ENCODE measurements at regions not wholly inside any gene's neighbourhood (a gene's known extent, or its start where the extent isn't known, plus 50 kb on each side); places are given as distances from the start of the nearest gene placed in this dataset.

DNA sequence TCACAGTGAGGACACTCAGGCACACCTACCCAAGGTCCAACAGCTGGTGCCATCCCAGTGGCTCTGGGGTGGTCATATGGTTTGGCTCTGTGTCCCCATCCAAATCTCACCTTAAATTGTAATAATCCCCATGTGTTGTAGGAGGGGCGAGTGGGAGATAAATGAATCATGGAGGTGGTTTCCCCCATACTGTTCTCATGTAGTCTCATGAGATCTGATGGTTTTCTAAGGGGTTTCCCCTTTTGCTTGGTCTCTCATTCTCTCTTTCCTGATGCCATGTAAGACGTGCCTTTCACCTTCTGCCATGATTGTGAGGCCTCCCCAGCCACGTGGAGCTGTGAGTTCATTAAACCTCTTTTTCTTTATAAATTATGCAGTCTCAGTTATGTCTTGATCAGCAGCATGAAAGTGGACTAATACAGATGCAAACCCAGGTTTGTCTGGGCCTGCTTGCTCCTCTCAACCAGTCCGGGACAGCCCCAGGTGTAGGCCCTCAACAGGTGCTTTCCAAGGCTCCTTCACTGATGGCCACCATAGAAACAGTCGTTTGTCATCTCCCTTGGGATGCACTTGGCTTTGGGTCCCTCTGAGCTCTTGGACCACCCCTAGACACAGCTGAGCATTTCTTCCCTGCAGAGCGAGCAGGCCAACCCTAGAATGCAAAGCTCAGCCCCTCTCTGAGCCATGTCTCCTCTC lies 101.3 kb upstream of the CTBP2 start:
- H3K27me3 Mint-ChIP-seq (ENCODE audit: low read depth) = peaks cover 28% of the 10 kb centered on the region
- TF ChIP-seq, protein P1, sequence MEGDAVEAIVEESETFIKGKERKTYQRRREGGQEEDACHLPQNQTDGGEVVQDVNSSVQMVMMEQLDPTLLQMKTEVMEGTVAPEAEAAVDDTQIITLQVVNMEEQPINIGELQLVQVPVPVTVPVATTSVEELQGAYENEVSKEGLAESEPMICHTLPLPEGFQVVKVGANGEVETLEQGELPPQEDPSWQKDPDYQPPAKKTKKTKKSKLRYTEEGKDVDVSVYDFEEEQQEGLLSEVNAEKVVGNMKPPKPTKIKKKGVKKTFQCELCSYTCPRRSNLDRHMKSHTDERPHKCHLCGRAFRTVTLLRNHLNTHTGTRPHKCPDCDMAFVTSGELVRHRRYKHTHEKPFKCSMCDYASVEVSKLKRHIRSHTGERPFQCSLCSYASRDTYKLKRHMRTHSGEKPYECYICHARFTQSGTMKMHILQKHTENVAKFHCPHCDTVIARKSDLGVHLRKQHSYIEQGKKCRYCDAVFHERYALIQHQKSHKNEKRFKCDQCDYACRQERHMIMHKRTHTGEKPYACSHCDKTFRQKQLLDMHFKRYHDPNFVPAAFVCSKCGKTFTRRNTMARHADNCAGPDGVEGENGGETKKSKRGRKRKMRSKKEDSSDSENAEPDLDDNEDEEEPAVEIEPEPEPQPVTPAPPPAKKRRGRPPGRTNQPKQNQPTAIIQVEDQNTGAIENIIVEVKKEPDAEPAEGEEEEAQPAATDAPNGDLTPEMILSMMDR (IDR thresholded peaks at IDR 0.05; ENCODE audit: unreplicated experiment in 3 of 3) = no peak
- no peaks in the 10 kb centered on the region for H3K36me3 Mint-ChIP-seq (ENCODE audit: low read depth)
- no peaks in the 10 kb centered on the region for H3K4me1 Mint-ChIP-seq
- no peak overlapping the region for H3K27ac Mint-ChIP-seq
- H3K9me3 Mint-ChIP-seq = no peaks in the 10 kb centered on the region
- no peak overlapping the region for H3K4me3 Mint-ChIP-seq

DNA sequence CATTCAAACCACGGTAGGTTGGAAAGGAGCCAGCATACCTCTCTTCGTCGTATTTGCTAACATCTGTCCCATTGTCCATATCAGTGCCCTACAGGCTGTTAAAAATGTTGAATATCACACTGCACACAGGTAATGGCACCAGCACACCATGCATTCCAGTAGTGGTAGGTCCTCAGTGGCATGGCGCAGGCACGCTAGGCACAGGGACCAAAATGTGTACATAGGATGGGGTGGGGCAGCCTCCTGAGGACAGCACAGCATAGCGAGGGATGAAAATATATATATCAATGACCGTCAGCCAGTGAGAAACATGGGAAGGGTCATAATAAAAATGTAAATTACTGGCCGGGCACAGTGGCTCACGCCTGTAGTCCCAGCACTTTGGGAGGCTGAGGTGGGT lies 99.9 kb upstream of the CTBP2 start:
- Mint-ChIP-seq H3K4me1 (no peaks in the 10 kb centered on the region), H3K27ac (no peak overlapping the region)
- TF ChIP-seq, protein P1 (IDR thresholded peaks at IDR 0.05; ENCODE audit: unreplicated experiment in 3 of 3) = no peak

DNA sequence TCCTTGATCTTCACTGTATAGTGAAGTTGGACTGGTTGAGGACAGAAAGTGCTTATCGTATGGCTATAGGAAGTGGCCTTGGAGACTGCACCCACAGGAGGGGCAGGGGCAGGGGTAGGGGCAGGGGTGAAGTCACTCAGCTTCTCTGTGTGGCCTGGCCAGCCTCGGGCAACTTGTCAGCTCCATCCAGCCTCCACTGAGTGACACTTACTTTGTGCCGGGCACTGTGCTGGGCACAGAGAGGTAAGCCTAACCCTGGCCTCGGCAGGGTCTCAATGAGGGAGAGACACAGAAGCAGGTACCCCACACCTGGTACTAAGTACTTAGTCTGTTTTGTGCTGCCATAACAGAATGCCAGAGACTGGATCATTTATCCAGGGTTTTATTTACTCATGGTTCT lies 99.3 kb upstream of the CTBP2 start:
- TF ChIP-seq, protein P1 (IDR thresholded peaks at IDR 0.05; ENCODE audit: unreplicated experiment in 3 of 3) = no peak
- Mint-ChIP-seq H3K27ac (no peak overlapping the region), H3K4me3 (no peak overlapping the region), H3K36me3 (ENCODE audit: low read depth) (no peaks in the 10 kb centered on the region), H3K27me3 (ENCODE audit: low read depth) (peaks cover 21% of the 10 kb centered on the region), H3K4me1 (no peaks in the 10 kb centered on the region), H3K9me3 (no peaks in the 10 kb centered on the region)

More for the DNA sequence above, 99.9 kb upstream of the CTBP2 start:
- peaks cover 25% of the 10 kb centered on the region for H3K27me3 Mint-ChIP-seq (ENCODE audit: low read depth)
- H3K4me3 Mint-ChIP-seq = no peak overlapping the region
- no peaks in the 10 kb centered on the region for H3K9me3 Mint-ChIP-seq
- H3K36me3 Mint-ChIP-seq (ENCODE audit: low read depth) = no peaks in the 10 kb centered on the region

DNA sequence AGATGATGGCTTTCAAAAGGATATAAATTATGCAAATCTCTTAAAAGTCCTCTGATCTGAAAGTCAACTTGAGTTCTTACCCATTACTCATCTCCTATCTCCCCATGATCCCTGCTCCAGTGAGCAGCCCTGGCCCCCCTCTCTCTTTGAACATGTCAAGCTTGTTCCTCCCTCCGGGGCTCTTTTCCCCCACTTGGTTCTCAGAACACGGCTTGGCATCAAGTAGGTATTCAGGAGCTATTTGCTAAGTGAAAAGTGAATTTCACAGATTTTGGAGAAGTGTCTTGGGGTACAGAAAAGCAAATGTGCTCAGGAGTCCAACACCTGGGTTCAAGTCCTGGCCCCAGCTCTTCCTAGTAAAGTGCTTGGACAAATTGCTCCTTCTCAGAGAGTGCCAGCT lies 98.3 kb upstream of the CTBP2 start:
- Mint-ChIP-seq H3K27me3 (ENCODE audit: low read depth) (peaks cover 21% of the 10 kb centered on the region), H3K4me3 (no peak overlapping the region), H3K36me3 (ENCODE audit: low read depth) (no peaks in the 10 kb centered on the region), H3K27ac (no peak overlapping the region), H3K4me1 (no peaks in the 10 kb centered on the region), H3K9me3 (peaks cover 6% of the 10 kb centered on the region)
- TF ChIP-seq, protein P1 (IDR thresholded peaks at IDR 0.05; ENCODE audit: unreplicated experiment in 3 of 3) = no peak

DNA sequence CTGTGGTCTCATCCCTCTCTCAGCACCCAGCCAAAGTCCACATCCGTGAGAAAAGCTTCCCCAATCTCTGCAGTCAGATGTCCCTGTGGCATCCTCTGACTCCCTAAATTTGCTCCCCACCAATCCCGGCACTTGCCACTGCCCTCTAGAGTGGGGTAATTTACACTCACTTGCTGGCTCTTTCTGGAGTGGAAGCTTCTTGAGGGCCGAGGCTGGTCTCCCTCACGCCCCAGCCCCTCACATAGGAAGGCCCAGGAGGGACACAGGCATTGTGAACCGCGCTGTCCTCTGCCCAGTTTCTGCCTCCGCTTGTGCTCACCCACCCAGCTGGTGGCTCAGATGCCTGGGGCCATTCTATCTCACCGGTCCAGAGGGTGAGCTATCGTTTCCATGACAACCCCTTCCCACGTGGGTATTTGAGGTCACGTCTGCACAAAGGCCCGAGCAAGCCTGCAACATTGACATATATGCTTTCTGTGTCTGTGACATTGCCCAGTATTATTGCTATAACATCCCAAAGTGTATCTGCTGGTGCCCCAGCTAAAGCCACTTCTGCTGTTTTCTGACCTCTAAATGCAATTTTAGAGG lies 97.3 kb upstream of the CTBP2 start:
- H3K9me3 Mint-ChIP-seq = peaks cover 14% of the 10 kb centered on the region
- H3K27ac Mint-ChIP-seq = no peak overlapping the region
- H3K4me1 Mint-ChIP-seq = no peaks in the 10 kb centered on the region
- peaks cover 17% of the 10 kb centered on the region for H3K27me3 Mint-ChIP-seq (ENCODE audit: low read depth)
- TF ChIP-seq, protein P1 (IDR thresholded peaks at IDR 0.05; ENCODE audit: unreplicated experiment in 3 of 3) = no peak
- no peaks in the 10 kb centered on the region for H3K36me3 Mint-ChIP-seq (ENCODE audit: low read depth)
- no peak overlapping the region for H3K4me3 Mint-ChIP-seq

DNA sequence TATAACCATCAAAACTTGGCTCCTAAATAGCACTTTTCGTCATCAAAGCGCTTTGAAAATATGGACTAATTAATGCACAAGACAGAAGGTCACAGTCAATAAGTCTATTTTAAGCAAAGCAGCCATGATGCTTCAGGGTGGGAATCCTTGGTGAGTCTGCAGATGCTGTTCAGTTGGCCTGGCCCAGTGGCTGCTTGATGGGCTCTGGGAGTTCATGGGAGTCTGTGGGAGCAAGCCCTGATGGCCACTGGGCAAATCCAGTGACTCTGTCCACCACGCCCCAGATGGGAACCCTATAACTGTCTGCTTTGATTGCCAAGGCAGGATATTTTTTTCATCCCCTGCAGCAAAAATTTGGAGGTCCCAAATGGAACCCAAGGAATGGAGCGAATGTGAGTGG lies 95.7 kb upstream of the CTBP2 start:
- H3K4me3 Mint-ChIP-seq = no peak overlapping the region
- peaks cover 9% of the 10 kb centered on the region for H3K27me3 Mint-ChIP-seq (ENCODE audit: low read depth)
- H3K9me3 Mint-ChIP-seq = peaks cover 23% of the 10 kb centered on the region
- H3K4me1 Mint-ChIP-seq = no peaks in the 10 kb centered on the region
- H3K36me3 Mint-ChIP-seq (ENCODE audit: low read depth) = no peaks in the 10 kb centered on the region
- TF ChIP-seq, protein P1 (IDR thresholded peaks at IDR 0.05; ENCODE audit: unreplicated experiment in 3 of 3) = no peak
- H3K27ac Mint-ChIP-seq = no peak overlapping the region

Data from nephron (organoid).